ENCODE measurements at regions not wholly inside any gene's neighbourhood (a gene's known extent, or its start where the extent isn't known, plus 50 kb on each side); places are given as distances from the start of the nearest gene placed in this dataset.
"Not testable (repeated sequence)": the region's sequence is repeated elsewhere in the genome, so short reads cannot be mapped to it uniquely, and the experiment has no call there.

DNA sequence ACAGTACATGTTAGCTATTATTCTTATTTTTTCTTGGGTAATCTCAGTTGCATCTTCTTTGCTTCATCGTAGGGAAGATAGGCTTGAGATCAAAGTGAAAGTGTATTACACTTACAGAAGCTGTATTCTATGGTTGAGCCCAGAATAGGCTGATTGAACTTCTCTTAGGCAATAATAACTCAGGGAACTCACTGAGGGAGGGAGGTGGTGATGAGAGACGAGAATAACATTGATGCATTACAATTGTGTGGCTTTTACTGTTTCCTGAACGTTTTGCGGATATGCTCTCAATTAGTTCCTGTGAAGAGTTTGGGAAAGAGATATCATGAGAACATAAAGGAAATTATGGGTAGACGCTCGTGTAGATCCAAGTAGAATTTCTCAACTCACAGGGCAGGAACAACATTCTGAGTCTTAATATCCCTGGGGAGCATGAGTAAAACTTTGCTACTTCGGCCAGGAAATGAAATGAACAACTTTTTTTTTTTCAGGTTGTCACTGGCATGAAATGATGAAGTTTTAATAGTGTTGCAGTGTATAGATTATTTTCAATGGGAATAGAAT lies 302.2 kb downstream of the TUSC7 start:
- ATAC-seq: no peak

DNA sequence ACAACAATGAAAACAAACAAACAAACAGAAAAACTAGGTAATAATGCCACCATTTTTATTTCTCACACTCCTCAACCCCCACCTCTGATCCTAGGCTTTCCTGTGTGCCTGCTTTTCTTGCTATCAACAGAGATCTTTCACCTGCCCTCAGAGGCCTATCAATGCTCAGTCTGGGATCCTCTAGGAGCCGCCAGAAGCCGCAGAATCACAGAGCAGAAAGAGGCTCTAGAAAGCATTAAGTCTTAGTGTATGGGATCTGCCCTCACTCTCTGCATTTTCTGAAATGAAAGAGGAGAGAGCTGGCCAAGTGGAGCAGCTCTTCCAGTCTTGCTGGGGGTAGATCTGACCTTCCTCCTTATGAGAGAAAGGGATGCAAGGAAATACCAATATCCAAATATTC lies 306.8 kb downstream of the TUSC7 start:
- no peak for ATAC-seq

DNA sequence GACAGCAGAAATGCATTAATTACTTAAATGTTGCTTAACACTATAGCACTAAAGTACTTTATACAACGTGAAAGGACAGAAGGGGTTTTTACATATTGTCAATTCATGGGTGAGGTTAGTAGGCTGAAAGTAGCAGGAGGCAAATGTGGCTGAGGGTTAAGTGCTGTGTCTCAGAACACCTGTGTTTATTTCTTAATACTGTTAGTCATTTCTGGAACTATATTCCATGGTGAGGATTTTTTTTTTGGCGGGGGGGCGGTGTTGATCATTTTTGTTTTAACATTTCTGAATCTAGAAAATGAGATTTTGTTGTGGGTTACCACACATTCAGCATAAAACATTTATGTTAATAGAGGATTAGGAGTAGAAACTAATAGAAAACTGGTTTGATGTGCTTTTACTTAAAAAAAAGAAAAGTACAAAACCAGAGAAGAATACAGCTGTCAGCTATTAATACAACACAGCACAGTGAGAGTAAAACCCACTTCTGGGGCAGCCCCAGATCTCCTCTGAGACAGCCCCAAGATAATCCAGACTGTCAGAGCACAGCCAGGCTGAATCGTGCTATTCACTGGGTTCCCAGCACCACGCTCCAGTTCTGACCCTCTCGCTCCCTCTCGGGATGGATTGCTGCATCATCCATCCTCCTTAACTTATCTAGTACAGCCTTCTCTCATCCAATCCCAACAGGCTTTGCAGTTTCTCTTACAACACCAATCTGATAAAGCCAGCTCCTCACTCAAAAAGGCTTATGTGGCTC lies 307.7 kb downstream of the TUSC7 start:
- ATAC-seq: no peak

DNA sequence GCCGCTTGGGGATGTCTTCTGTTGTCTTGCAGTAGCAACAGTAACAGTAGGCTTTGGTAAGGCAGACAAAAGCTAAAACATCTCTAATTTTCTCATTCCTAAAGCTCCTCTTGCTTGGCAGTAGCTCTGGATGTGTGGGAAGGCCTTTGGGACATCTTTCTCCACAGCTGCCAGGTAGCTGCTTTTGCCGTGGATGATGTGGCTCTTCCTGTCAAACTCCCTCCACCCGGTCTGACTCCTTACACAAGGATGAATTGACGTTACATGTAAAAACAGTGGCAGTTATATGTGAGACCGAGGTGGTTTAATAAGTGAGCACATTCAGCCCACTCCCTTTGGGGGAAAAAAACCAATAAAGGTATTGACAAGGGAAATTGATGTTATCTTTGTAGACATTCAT lies 309.1 kb downstream of the TUSC7 start:
- no peak for ATAC-seq

DNA sequence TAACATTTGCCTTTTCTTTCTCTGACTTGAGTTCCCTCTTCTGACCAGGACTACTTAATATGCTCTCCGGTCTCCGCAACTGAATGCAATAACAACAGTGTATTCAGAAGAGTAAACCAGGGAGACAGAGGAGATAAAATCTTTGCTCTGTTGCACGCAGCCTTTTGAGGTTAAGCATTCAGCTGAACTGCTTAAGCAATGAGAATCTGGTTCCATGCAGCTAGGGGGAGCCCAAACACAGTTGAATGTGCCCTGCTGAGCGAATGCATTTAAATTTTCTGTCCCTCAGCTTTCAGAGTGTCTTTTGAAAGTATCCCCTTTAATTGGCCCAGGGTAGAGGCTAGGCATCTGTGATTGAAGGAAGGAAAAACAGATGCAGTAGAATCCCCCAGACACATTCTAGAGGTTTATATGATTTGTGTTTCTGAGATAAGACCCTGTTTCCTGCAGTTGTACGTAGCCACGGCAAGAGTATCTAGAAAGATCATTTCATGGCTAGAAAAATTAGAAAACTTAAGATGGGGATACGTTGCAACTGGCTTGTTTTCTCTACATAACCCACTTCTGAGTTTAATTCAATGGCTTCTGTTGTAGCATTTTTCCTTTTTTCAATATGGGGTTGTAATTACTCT lies 309.6 kb downstream of the TUSC7 start:
- ATAC-seq: peak; percentile 43

DNA sequence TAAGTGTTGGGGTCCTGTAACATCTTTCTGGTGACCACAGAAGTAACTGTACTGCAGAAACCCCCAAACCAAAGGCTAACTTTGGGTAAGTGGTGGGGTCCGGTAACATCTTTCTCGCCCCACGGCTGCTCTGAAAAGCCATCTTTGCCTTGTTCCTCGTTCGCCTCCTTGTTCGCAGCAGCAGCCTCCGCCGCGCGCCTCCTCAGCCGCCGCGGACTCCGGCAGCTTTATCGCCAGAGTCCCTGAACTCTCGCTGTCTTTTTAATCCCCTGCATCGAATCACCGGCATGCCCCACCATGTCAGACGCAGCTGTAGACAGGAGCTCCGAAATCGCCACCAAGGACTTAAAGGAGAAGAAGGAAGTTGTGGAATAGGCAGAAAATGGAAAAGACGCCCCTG lies 316.8 kb downstream of the TUSC7 start:
- ATAC-seq: no peak

DNA sequence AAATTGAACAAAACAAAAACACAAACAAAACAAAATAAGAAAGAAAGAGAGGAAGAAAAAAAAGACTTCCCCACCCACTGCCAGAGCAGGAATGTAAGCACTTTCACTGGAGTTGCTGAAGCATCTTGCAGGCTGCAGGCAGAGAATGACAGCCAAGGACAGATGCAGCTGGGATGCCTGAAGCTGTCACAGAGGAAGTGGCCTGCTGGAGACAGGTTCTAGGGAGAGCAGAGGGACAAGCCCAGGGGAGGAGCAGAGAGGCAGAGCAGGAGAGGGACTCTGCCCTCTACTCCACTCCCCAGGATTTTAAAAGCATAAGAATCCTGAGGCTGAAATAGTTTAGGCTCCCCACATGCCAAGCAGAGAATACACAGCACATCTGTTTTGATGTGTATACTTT lies 326.2 kb downstream of the TUSC7 start:
- no peak for ATAC-seq

DNA sequence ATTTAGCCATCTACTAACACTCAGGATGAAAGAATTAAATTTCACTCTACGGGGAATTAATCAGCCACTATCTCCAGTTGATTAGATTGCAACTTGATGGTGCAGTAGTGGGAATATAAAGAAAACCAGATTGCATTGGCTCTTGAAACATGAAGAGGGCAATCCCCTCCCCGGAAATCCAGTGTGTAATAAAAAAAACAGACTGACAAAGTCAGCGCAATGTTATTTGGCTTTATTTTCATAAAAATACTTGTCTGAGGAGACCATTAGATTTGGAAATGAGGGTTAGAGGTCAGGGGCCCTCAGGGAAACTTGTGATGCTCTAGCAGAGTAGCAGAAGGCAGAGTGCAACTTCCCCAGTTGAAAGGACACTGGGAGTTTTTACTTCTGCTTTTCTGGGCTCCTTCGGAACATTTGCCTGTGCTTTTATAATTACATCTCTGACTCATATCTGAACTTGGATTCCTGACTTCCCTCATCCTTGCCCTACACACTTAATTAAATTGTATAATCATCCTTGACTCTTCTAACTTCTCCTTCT lies 326.8 kb downstream of the TUSC7 start:
- no peak for ATAC-seq

DNA sequence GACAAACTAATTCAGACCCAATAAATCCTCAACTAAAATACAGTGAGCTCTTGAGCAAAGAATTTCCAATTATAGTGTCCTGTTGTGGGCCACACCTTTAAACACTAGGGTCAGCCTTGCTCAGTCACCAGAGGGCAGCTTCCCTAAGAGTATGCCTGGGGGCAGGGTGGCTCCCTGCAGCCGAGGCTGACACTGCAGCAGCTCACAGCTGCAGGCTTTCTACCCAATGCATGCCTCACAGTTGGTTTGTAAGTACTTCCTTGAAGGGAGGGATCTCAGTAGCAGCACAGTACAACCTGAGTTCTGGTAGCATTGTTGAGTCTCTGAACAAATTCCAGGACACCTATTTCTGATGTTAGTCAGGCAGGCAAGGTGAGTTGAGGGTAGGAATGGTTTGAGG lies 335.6 kb downstream of the TUSC7 start:
- no peak for ATAC-seq

DNA sequence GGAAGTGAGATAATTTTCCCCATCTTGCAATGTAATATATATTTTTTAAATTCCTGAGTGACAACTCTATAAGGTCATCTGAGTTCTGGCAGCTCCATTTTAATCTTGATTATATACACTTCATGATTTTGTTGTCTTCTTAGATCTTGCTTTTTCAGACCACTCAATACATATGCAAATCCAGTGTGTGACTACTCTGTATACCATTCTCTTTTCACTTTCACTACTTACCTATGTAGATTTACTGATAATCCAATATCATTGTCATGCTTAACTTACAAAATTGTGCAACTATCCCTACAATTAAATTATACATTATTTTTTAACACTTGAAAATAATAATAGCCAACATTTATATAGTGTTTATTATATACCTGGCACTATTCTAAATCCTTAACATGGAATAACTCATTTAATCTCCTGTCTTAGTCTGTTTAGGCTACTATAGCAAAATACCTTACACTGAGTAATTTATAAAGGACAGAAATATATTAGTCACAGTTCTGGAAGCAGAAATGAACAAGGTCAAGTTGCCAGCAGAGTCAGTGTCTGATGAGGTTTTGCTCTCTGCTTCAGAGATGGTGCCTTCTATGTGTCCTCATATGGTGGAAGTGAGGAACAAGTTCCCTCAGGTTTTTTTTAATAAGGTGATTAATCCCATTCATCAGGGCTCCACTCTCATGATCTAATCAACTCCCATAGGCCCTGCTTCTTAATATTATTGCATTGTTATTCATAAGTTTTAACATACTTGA lies 338.5 kb downstream of the TUSC7 start:
- ATAC-seq: no peak

DNA sequence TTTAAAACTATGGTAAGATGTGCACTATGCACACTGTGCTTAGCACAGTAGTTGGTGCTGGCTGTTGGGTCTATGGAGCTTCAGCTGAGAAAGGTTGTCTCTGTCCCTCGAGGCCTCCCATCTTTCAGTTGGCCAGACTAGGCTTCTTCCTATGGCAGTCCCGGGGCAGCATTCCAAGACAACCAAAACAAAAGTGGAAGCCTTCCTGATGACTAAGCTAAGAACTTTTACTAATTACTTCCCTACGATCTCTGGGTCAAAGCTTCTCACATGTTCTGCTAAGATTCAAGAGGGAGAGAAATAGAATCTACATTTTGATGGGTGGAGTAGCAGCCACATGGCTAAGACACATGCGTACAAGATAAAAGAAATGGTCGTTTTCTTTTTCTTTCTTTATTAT lies 342.8 kb downstream of the TUSC7 start:
- no peak for ATAC-seq

DNA sequence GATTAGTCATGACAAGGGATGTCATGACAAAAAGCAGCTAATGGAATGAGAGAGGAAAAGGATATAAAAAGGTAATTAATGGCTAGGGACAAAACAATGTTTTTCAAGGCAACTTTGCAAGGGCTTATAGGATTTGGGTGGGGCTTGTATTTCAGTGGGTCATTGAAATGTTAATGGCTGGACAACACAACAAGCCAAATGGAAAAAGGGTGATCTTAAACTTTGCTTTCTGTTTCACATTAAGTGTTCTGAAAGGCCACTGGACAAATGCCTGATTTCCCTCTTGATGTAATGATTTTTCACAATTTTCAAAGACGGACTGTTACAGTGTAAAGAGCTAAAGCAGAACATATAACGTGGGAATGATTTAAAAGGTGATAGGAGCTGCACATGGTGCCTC lies 345.0 kb downstream of the TUSC7 start:
- ATAC-seq: no peak

DNA sequence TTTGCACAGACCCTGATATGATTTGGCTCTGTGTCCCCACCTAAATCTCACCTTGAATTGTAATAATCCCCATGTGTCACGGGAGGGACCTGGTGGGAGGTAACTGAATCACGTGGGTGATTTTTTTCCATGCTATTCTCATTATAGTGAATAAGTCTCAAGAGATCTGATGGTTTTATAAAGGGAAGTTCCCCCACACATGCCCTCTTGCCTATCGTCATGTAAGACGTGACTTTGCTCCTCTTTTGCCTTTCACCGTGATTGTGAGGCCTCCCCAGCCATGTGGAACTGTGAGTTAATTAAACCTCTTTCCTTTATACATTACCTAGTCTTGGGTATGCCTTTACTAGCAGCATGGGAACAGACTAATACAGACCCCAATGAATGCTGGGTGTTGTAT lies 347.4 kb downstream of the TUSC7 start:
- not testable (repeated sequence) for ATAC-seq

DNA sequence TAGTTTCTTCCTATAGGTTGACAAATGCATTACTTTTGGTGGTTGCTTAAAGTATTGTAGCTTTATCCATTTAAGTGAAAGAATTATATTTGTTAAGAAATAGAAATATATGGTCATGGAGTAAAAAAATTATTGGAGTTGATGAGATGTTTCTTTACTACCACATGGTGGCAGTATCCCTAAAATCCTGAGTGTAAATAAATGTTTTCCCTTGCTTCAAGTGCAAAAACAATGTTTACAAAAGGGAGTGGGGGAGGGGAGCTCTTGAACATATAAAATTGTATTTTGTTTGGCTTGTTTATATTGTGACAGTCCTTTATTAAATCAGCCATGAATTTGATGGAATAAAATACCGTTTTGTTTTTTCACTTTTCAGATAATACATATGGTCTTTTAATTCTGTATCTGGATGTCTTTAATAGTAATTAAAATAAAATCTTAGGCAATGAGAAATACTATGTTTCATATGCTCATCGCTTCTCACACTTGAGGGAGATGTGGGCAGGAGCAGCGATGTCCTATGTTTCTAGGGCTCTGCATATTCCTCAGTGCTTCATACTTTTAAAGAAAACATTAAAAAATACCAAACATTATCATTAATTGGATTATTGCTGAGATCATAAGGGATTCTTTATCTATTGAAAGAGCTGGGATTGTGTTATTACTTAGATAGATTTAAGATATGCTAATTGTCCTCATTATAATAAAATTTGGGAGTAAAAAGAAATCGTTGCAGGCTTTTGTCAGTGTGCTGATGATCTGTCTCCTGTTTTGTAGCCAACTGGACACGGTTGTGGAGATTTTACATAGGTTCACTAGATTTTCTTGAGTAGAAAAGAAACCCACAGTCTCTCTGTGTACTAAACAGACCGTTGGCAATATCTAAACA lies 349.7 kb downstream of the TUSC7 start:
- no peak for ATAC-seq

DNA sequence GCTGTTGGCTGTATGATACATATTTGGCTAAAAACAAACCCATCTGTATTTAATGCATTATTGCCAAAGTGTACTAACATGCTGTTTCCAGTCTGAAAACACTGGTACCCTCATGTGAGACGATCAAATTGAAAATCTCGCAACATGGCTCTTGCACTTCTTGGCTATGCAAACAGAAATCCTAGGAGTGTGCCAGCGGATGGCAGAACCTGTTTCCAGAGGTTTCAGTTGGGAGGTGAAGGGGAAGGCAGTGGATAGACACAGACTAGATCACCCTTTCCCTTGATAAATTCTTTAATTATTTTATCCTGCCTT lies 350.3 kb downstream of the TUSC7 start:
- no peak for ATAC-seq

DNA sequence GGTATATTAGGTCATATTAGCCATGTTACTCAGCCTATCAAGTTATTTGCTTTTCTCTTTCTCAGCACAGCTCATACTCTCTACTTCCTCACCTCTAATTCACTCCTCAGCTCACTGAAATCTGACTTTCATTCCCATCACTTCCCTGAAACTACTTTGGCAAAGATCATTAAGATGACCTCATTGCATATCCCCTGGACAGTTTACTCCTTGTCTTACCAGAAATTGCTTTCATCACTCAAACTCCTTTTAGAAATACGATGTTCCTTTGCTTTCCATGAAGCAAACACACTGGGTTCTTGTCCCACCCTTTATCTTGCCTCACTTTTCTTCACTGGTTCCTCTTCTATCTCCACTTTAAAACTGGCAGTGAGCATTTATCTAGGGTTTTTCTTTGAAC lies 354.4 kb downstream of the TUSC7 start:
- no peak for ATAC-seq

DNA sequence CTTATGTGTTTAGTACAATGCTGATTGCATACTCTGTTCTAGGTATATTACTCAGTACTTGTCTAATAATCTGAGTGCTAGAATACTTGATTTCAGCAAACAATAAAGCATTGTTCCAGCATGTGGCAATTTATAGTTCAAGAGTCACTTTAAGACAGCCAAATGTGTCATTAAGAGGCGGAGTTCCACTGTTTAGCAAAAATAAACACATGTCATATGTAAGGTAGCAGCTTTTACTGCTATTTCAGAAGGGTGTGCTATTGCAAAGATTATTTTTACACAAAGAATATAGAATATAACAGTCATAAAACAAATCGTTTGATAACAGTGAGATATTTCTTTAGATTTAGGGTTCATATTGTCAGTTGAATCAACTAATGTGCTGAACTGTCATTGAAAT lies 358.7 kb downstream of the TUSC7 start:
- no peak for ATAC-seq

DNA sequence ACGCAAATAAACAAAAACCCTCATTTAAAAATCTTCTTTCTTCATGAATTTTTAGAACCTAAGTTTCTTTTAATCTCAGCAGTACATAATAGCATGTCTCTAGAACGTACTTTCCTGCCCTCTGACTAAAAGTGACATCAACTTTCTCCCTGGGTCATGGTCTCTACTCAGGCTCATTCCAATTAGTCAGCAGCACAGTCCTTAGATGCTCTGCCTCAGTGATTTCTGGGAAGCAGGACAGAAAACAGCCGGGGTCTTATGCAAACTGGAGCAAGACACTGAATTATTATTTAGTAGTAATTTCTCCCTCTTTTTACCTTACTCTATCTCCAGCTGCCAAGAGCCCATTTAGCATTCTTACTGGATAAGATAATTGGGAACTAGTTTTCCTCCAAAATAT lies 365.2 kb downstream of the TUSC7 start:
- no peak for ATAC-seq

DNA sequence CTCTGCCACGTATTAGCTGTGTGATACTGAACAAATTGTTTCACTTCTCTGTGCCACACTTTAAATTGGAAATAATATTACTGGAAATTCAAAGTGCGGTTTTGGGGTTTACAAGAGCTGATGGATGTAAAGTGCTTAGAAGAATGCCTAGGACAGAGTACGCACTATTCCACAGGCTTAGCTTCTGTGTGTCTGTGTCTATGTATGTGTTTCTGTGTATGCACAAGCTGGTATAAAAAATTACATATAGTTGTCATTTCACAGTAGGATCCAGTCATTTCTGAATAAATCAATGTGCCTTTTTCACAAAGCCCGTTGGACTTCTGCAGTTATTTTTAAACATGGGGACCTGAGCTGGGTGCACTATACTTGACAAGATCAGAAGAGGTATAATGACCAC lies 370.4 kb downstream of the TUSC7 start:
- ATAC-seq: no peak

DNA sequence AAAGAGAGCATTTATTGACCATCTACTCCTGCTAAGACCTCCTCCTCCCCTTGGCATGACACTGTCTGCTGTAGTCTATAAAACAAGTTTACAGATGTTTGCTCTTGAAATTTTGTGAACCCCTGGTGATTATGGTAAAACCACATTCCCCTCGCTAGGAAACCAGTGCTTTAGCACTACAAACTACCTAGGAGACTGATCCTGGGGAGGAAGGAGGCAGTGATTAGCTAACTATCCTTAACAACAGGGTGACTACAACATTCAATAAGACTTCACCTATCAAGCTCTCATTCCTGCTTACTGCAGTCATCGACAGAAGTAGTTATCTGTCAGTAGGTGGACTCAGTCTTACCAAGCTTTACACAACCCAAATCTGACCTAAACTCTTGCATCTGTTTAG lies 371.3 kb downstream of the TUSC7 start:
- no peak for ATAC-seq

DNA sequence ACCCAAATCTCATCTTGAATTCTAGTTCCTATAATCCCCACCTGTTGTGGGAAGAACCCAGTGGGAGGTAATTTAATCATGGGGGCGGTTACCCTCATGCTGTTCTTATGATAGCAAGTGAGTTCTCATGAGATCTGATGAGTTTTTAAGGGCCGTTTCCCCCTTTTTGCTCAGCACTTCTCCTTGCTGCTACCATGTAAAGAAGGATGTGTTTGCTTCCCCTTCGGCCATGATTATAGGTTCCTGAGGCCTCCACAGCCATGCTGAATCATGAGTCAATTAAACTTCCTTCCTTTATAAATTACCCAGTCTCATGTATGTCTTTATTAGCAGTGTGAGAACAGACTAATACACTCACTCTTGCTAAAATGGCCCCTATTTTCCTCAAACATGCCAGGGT lies 374.7 kb downstream of the TUSC7 start:
- no peak for ATAC-seq

DNA sequence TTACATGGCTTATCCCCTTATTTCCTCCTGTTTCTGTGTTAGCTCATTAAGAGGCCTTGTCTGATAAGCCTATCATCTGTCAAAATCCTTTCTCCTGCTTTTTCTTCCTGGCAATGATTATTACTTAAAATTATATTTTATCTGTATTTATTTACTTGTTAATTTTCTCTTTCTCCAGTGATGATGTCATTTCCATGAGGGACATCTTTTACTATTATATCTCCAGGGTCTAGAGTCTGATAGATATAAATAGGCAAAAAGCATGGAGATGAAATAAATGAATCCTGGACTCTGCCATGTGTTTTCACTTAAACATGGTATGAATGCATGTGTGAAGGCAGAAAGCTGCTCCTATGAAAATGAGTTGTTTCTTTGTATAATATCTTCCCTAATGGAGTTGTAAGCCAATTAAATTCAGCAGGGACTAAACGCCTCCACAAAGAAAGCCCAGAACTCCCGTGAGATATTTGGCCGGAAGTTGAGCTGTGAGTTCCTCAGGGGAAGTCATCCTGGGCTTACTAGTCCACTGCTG lies 375.2 kb downstream of the TUSC7 start:
- ATAC-seq: no peak
